ENCODE measurements at regions not wholly inside any gene's neighbourhood (a gene's known extent, or its start where the extent isn't known, plus 50 kb on each side); places are given as distances from the start of the nearest gene placed in this dataset.

- TF ChIP-seq, protein P1, sequence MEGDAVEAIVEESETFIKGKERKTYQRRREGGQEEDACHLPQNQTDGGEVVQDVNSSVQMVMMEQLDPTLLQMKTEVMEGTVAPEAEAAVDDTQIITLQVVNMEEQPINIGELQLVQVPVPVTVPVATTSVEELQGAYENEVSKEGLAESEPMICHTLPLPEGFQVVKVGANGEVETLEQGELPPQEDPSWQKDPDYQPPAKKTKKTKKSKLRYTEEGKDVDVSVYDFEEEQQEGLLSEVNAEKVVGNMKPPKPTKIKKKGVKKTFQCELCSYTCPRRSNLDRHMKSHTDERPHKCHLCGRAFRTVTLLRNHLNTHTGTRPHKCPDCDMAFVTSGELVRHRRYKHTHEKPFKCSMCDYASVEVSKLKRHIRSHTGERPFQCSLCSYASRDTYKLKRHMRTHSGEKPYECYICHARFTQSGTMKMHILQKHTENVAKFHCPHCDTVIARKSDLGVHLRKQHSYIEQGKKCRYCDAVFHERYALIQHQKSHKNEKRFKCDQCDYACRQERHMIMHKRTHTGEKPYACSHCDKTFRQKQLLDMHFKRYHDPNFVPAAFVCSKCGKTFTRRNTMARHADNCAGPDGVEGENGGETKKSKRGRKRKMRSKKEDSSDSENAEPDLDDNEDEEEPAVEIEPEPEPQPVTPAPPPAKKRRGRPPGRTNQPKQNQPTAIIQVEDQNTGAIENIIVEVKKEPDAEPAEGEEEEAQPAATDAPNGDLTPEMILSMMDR (IDR thresholded peaks at IDR 0.05), result no peak
- TF ChIP-seq EZH2 (IDR thresholded peaks at IDR 0.05; ENCODE audit: borderline replicate concordance, insufficient read depth, low read depth, low read length, poor library complexity, severe bottlenecking), result no peak
Observed at GRCh38 chr10:78618050-78618449, 450.7 kb upstream of the ZMIZ1 start.
